Thyroid gland (tissue), 4 donors: ENCODE measurements at regions not wholly inside any gene's neighbourhood (a gene's known extent, or its start where the extent isn't known, plus 50 kb on each side); places are given as distances from the start of the nearest gene placed in this dataset.

Experiments used
- POLR2A ChIP-seq, 2 donors: fragments of 450-650 bp; IDR thresholded peaks; one replicate each; pipeline ENCODE4 v1.6.1; 2017; ENCODE audit warnings: antibody characterized with exemption in 2 of 2, mild to moderate bottlenecking in 2 of 2, moderate library complexity in 1 of 2
- TF ChIP-seq, protein P1 (sequence below), 6 experiments: fragments of 200-600 bp in 3 of 6; fragments of 450-650 bp in 3 of 6; sonication (generic) in 3 of 6; IDR thresholded peaks; one replicate each; pipeline ENCODE4 v1.5.1; 2016 to 2019; ENCODE audit warnings: antibody characterized with exemption in 6 of 6, mild to moderate bottlenecking in 2 of 6, inconsistent platforms in 1 of 6, moderate library complexity in 1 of 6

DNA sequence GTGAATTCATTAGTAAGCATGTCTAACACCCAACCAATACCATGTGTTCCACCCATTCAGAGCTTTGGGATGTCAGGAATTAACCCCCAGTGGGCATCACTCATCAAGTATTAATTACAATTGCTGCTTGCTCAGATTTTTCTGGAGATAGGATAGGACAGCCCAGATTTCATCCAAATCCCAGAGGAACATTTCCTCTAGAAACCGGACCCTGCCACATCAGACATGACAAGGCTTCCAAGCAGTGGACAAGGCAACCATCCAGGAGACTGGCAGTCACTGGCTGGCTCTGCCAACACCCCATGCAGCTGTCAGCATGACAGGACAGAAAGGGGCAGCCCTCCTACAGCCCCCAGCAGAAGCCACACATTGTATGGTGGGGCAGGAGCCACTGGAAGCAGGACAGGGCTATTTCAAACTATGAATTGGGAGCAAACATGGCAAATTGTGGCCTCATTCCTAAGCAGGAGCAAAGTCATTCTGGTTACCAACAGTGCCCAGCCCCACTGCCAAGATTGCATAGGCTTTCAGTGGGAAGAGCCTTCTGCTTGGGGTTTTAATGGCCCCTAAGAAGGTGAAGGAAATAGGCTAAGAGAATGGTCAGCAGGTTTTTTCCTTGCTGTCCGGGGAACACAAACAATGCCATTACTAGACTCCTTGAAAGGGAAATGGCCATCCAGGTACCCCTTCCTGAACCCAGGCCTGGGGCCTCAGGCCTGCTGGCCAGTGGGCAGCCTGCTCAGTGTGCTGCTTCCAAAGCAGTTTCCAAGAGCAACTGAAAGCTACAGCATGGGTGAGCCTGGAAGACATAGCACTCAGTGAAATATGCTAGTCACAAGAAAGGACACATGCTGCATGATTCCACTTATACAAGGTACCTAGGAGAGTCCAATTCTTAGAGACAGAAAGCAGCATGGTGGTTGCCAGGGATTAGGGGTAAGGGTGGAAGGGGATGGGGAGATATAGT is 294.7 kb upstream of the SLC30A5 start:
- TF ChIP-seq, protein P1, sequence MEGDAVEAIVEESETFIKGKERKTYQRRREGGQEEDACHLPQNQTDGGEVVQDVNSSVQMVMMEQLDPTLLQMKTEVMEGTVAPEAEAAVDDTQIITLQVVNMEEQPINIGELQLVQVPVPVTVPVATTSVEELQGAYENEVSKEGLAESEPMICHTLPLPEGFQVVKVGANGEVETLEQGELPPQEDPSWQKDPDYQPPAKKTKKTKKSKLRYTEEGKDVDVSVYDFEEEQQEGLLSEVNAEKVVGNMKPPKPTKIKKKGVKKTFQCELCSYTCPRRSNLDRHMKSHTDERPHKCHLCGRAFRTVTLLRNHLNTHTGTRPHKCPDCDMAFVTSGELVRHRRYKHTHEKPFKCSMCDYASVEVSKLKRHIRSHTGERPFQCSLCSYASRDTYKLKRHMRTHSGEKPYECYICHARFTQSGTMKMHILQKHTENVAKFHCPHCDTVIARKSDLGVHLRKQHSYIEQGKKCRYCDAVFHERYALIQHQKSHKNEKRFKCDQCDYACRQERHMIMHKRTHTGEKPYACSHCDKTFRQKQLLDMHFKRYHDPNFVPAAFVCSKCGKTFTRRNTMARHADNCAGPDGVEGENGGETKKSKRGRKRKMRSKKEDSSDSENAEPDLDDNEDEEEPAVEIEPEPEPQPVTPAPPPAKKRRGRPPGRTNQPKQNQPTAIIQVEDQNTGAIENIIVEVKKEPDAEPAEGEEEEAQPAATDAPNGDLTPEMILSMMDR (IDR thresholded peaks at IDR 0.05), result no peak
- TF ChIP-seq POLR2A (IDR thresholded peaks at IDR 0.05), result no peak
